H9 (cell line): ENCODE measurements at regions not wholly inside any gene's neighbourhood (a gene's known extent, or its start where the extent isn't known, plus 50 kb on each side); places are given as distances from the start of the nearest gene placed in this dataset.

ENCODE experiments used
- DNase-seq: peaks from one replicate; pipeline ENCODE4 v3.0.0-alpha.2; 2017
- H2AFZ ChIP-seq: one replicate; pipeline ENCODE4 v1.6.1; 2013; ENCODE audit warnings: mild to moderate bottlenecking, low read length, control low read depth, moderate library complexity
- H2AK5ac ChIP-seq: 2 replicates; pipeline ENCODE4 v1.6.1; 2013; ENCODE audit warnings: low read length, control low read depth, mixed read lengths; ENCODE audit not compliant: insufficient read length
- H2BK120ac ChIP-seq: one replicate; pipeline ENCODE4 v1.6.1; 2013; ENCODE audit warnings: low read depth, mild to moderate bottlenecking, low read length, control low read depth, inconsistent platforms; ENCODE audit not compliant: poor library complexity, severe bottlenecking
- H2BK12ac ChIP-seq: 2 replicates; pipeline ENCODE4 v1.6.1; 2013; ENCODE audit warnings: low read length, control low read depth, mixed read lengths, low read depth; ENCODE audit not compliant: insufficient read length
- H2BK15ac ChIP-seq: 2 replicates; pipeline ENCODE4 v1.6.1; 2013; ENCODE audit warnings: low read depth, low read length, control low read depth
- H2BK20ac ChIP-seq: one replicate; pipeline ENCODE4 v1.6.1; 2013; ENCODE audit warnings: low read depth, mild to moderate bottlenecking, low read length, control low read depth, inconsistent platforms; ENCODE audit not compliant: poor library complexity, severe bottlenecking
- H2BK5ac ChIP-seq: 2 replicates; pipeline ENCODE4 v1.6.1; 2013; ENCODE audit warnings: low read length, control low read depth, mixed read lengths; ENCODE audit not compliant: insufficient read length
- H3K14ac ChIP-seq: 2 replicates; pipeline ENCODE4 v1.6.1; 2013; ENCODE audit warnings: low read length, control low read depth; ENCODE audit not compliant: insufficient read depth
- H3K18ac ChIP-seq: 2 replicates; pipeline ENCODE4 v1.6.1; 2013; ENCODE audit warnings: low read depth, mild to moderate bottlenecking, mixed read lengths, low read length, control low read depth; ENCODE audit not compliant: insufficient read length
- H3K23ac ChIP-seq: 2 replicates; pipeline ENCODE4 v1.6.1; 2013; ENCODE audit warnings: low read length, control low read depth, mixed read lengths, low read depth; ENCODE audit not compliant: insufficient read length
- H3K23me2 ChIP-seq: 2 replicates; pipeline ENCODE4 v1.6.1; 2013; ENCODE audit warnings: low read depth, mild to moderate bottlenecking, mixed read lengths, low read length, control low read depth; ENCODE audit not compliant: insufficient read length, poor library complexity, severe bottlenecking
- H3K27ac ChIP-seq: 2 replicates; pipeline ENCODE4 v1.5.1; 2013; ENCODE audit warnings: low read length, control low read depth, mixed read lengths, low read depth; ENCODE audit not compliant: insufficient read length
- H3K27me3 ChIP-seq: 2 replicates; pipeline ENCODE4 v1.6.1; 2013; ENCODE audit warnings: low read length, control low read depth, inconsistent platforms; ENCODE audit not compliant: insufficient read depth
- H3K4ac ChIP-seq: 2 replicates; pipeline ENCODE4 v1.6.1; 2013; ENCODE audit warnings: low read depth, mild to moderate bottlenecking, control low read depth, inconsistent platforms, low read length, moderate library complexity
- H3K4me1 ChIP-seq: 2 replicates; pipeline ENCODE4 v1.6.1; 2013; ENCODE audit warnings: low read length, control low read depth, inconsistent platforms; ENCODE audit not compliant: insufficient read depth
- H3K4me2 ChIP-seq: 2 replicates; pipeline ENCODE4 v1.6.1; 2013; ENCODE audit warnings: low read length, control low read depth, mixed read lengths; ENCODE audit not compliant: insufficient read length, insufficient read depth
- H3K56ac ChIP-seq: 2 replicates; pipeline ENCODE4 v1.6.1; 2013; ENCODE audit warnings: low read depth, mild to moderate bottlenecking, mixed read lengths, low read length, control low read depth; ENCODE audit not compliant: insufficient read length
- H3K79me1 ChIP-seq: 2 replicates; pipeline ENCODE4 v1.6.1; 2013; ENCODE audit warnings: low read depth, mild to moderate bottlenecking, moderate library complexity, low read length, control low read depth, inconsistent platforms; ENCODE audit not compliant: insufficient read depth, poor library complexity, severe bottlenecking
- H3K79me2 ChIP-seq: 2 replicates; pipeline ENCODE4 v1.6.1; 2013; ENCODE audit warnings: low read length, control low read depth, inconsistent platforms; ENCODE audit not compliant: insufficient read depth
- H3K9ac ChIP-seq: 2 replicates; pipeline ENCODE4 v1.6.1; 2013; ENCODE audit warnings: low read length, control low read depth, mixed read lengths; ENCODE audit not compliant: insufficient read length; ENCODE audit errors: extremely low read depth
- H3K9me3 ChIP-seq: one replicate; pipeline ENCODE4 v1.6.1; 2013; ENCODE audit warnings: low read depth, low read length, inconsistent platforms; ENCODE audit not compliant: control insufficient read depth
- H3T11ph ChIP-seq: one replicate; pipeline ENCODE4 v1.6.1; 2013; ENCODE audit warnings: mild to moderate bottlenecking, low read length, control low read depth, inconsistent platforms
- H4K20me1 ChIP-seq: one replicate; pipeline ENCODE4 v1.6.1; 2013; ENCODE audit not compliant: control insufficient read depth, insufficient read length, insufficient read depth
- H4K5ac ChIP-seq: 2 replicates; pipeline ENCODE4 v1.6.1; 2013; ENCODE audit warnings: low read depth, mild to moderate bottlenecking, mixed read lengths, low read length, control low read depth; ENCODE audit not compliant: insufficient read length
- H4K8ac ChIP-seq: replicated peaks from 2 replicates; pipeline ENCODE4 v1.6.1; 2013; ENCODE audit warnings: low read length, control low read depth, mixed read lengths, low read depth; ENCODE audit not compliant: insufficient read length
- H4K91ac ChIP-seq: 2 replicates; pipeline ENCODE4 v1.6.1; 2013; ENCODE audit warnings: low read depth, mild to moderate bottlenecking, moderate library complexity, mixed read lengths, low read length, control low read depth; ENCODE audit not compliant: insufficient read length
- H3K27ac Mint-ChIP-seq, 3 experiments: 2 replicates in 2 of 3; 3 replicates in 1 of 3; pipeline ENCODE4 v1.8.0; 2020 to 2021; ENCODE audit warnings: mixed read lengths in 3 of 3, mild to moderate bottlenecking in 1 of 3, moderate library complexity in 1 of 3
- H3K27me3 Mint-ChIP-seq: 2 replicates; pipeline ENCODE4 v1.8.0; 2021; ENCODE audit warnings: low read depth, mild to moderate bottlenecking, moderate library complexity, mixed read lengths
- H3K36me3 Mint-ChIP-seq, 3 experiments: 2 replicates in 2 of 3; 3 replicates in 1 of 3; pipeline ENCODE4 v1.8.0; 2020 to 2021; ENCODE audit warnings: low read depth in 3 of 3, mixed read lengths in 3 of 3; ENCODE audit not compliant: insufficient read depth in 1 of 3
- H3K4me1 Mint-ChIP-seq, 2 experiments: 2 replicates each; pipeline ENCODE4 v1.8.0; 2020; ENCODE audit warnings: mixed read lengths in 2 of 2
- H3K4me3 Mint-ChIP-seq, 2 experiments: 2 replicates in 1 of 2; 3 replicates in 1 of 2; pipeline ENCODE4 v1.8.0; 2020 to 2021; ENCODE audit warnings: mild to moderate bottlenecking in 2 of 2, mixed read lengths in 2 of 2, moderate library complexity in 1 of 2
- H3K9me3 Mint-ChIP-seq, 2 experiments: 2 replicates in 1 of 2; 3 replicates in 1 of 2; pipeline ENCODE4 v1.8.0; 2020; ENCODE audit warnings: mild to moderate bottlenecking in 2 of 2, mixed read lengths in 2 of 2, moderate library complexity in 1 of 2
- CTCF ChIP-seq: fragments of 200-600 bp; sonication (generic); conservative IDR thresholded peaks from 3 replicates; pipeline ENCODE4 v1.8.0; 2021; ENCODE audit warnings: antibody characterized with exemption, mild to moderate bottlenecking
- WGBS: extraction: QIAGEN DNeasy Blood & Tissue Kit; methylation state at CpG from one replicate; pipeline ENCODE4 v1.1.7; 2013; ENCODE audit warnings: missing lambda C conversion rate, low lambda C conversion rate, mixed read lengths; ENCODE audit not compliant: insufficient read length; ENCODE audit errors: extremely low coverage; 5-methylcytosine and 5-hydroxymethylcytosine counted together

GRCh38 chr3:159187706-159188105 lies 385.9 kb downstream of the MFSD1 start:
- no peak overlapping the region for H3K56ac ChIP-seq
- H4K91ac ChIP-seq = no peak overlapping the region
- no peaks in the 10 kb centered on the region for H3K79me2 ChIP-seq
- H2BK5ac ChIP-seq = no peak overlapping the region
- no peak overlapping the region for H2BK12ac ChIP-seq
- H2BK120ac ChIP-seq = no peak overlapping the region
- no peak overlapping the region for H4K5ac ChIP-seq
- H3K23ac ChIP-seq = no peak overlapping the region
- no peak overlapping the region for H3K27ac ChIP-seq
- H3K14ac ChIP-seq = no peak overlapping the region
- H3K4ac ChIP-seq = no peak overlapping the region
- H3T11ph ChIP-seq = no peak overlapping the region
- no peak overlapping the region for H3K18ac ChIP-seq
- no peaks in the 10 kb centered on the region for H4K20me1 ChIP-seq
- no CpG with 5 or more reads among the region's 6 CpGs for WGBS
- no peaks in the 10 kb centered on the region; the same call in 1 of the 2 replicates for H3K27me3 Mint-ChIP-seq
- no peak overlapping the region for H3K27ac Mint-ChIP-seq
- H3K9ac ChIP-seq = no peak overlapping the region
- no peak overlapping the region for H2BK20ac ChIP-seq
- H2BK15ac ChIP-seq = no peak overlapping the region
- no peaks in the 10 kb centered on the region for H3K9me3 ChIP-seq
- no peaks in the 10 kb centered on the region for H3K79me1 ChIP-seq
- H2AFZ ChIP-seq = no peak overlapping the region
- no peak overlapping the region for H2AK5ac ChIP-seq
- no peaks in the 10 kb centered on the region for H3K27me3 ChIP-seq
- no peaks in the 10 kb centered on the region; a peak in 1 of 5 replicates for H3K9me3 Mint-ChIP-seq
- no peak overlapping the region for H3K4me2 ChIP-seq
- no peak for TF ChIP-seq CTCF
- no peaks in the 10 kb centered on the region for H3K4me1 ChIP-seq
- H3K4me3 Mint-ChIP-seq = no peak overlapping the region
- H4K8ac ChIP-seq = no peak overlapping the region
- no peaks in the 10 kb centered on the region for H3K36me3 Mint-ChIP-seq
- H3K4me1 Mint-ChIP-seq = no peaks in the 10 kb centered on the region
- no peaks in the 10 kb centered on the region for H3K23me2 ChIP-seq
- DNase-seq = no peak
